22Rv1 (cell line): ENCODE measurements at regions not wholly inside any gene's neighbourhood (a gene's known extent, or its start where the extent isn't known, plus 50 kb on each side); places are given as distances from the start of the nearest gene placed in this dataset.

Source experiments
- ZFX ChIP-seq: fragments of 450-650 bp; IDR thresholded peaks from 2 replicates; pipeline ENCODE4 v1.6.1; 2017; ENCODE audit warnings: antibody characterized with exemption, borderline replicate concordance
- TF ChIP-seq, protein P1 (sequence below): fragments of 450-650 bp; IDR thresholded peaks from 2 replicates; pipeline ENCODE4 v1.5.1; 2017; ENCODE audit warnings: mild to moderate bottlenecking

GRCh38 chr2:51335087-51336058 is 303.4 kb upstream of the NRXN1 start:
- TF ChIP-seq, protein P1, sequence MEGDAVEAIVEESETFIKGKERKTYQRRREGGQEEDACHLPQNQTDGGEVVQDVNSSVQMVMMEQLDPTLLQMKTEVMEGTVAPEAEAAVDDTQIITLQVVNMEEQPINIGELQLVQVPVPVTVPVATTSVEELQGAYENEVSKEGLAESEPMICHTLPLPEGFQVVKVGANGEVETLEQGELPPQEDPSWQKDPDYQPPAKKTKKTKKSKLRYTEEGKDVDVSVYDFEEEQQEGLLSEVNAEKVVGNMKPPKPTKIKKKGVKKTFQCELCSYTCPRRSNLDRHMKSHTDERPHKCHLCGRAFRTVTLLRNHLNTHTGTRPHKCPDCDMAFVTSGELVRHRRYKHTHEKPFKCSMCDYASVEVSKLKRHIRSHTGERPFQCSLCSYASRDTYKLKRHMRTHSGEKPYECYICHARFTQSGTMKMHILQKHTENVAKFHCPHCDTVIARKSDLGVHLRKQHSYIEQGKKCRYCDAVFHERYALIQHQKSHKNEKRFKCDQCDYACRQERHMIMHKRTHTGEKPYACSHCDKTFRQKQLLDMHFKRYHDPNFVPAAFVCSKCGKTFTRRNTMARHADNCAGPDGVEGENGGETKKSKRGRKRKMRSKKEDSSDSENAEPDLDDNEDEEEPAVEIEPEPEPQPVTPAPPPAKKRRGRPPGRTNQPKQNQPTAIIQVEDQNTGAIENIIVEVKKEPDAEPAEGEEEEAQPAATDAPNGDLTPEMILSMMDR: peak; percentile 54
- no peak for TF ChIP-seq ZFX
